A549 (cell line): ENCODE measurements at regions not wholly inside any gene's neighbourhood (a gene's known extent, or its start where the extent isn't known, plus 50 kb on each side); places are given as distances from the start of the nearest gene placed in this dataset.

Experiments
- CTCF ChIP-seq: fragments of >200 bp; sonication (Bioruptor Twin); formaldehyde crosslinking; IDR thresholded peaks from 3 replicates; pipeline ENCODE4 v1.5.1; 2016
- HDAC2 ChIP-seq: fragments of 200-600 bp; sonication (generic); IDR thresholded peaks from 2 replicates; pipeline ENCODE4 v1.6.1; 2016
- JUN ChIP-seq, 2 experiments: fragments of >200 bp; sonication (Bioruptor Twin); formaldehyde crosslinking; IDR thresholded peaks; 2 replicates in 1 of 2; 3 replicates in 1 of 2; pipeline ENCODE4 v1.6.1; 2016 to 2017
- POLR2A ChIP-seq: IDR thresholded peaks from 2 replicates; pipeline ENCODE4 v1.6.1; 2012; ENCODE audit warnings: mild to moderate bottlenecking, low read length
- RNF2 ChIP-seq: fragments of 200-600 bp; sonication (generic); IDR thresholded peaks from 2 replicates; pipeline ENCODE4 v1.6.1; 2016; ENCODE audit warnings: low read depth, mild to moderate bottlenecking, antibody characterized with exemption, moderate library complexity, borderline replicate concordance

- TF ChIP-seq JUN (IDR thresholded peaks at IDR 0.05) (no peak), HDAC2 (no peak), RNF2 (no peak), CTCF (no peak), POLR2A (no peak)
Observed at GRCh38 chr13:54144828-54145227, 1116.2 kb downstream of the OLFM4 start.
